IPS DF 6.9 (cell line): ENCODE measurements at regions not wholly inside any gene's neighbourhood (a gene's known extent, or its start where the extent isn't known, plus 50 kb on each side); places are given as distances from the start of the nearest gene placed in this dataset.

Experiments
- DNase-seq: peaks from one replicate; pipeline ENCODE4 v3.0.0-alpha.2; 2013; ENCODE audit warnings: low read depth, low spot score
- H3K27ac ChIP-seq: one replicate; pipeline ENCODE4 v1.5.1; 2013; ENCODE audit warnings: low read length, control low read depth
- H3K27me3 ChIP-seq: 2 replicates; pipeline ENCODE4 v1.6.1; 2013; ENCODE audit warnings: mild to moderate bottlenecking, low read length; ENCODE audit not compliant: control insufficient read depth, insufficient read depth
- H3K36me3 ChIP-seq: 2 replicates; pipeline ENCODE4 v1.6.1; 2013; ENCODE audit warnings: low read length; ENCODE audit not compliant: control insufficient read depth, insufficient read depth
- H3K4me1 ChIP-seq: 2 replicates; pipeline ENCODE4 v1.6.1; 2013; ENCODE audit warnings: low read length; ENCODE audit not compliant: control insufficient read depth, insufficient read depth
- H3K4me3 ChIP-seq: 2 replicates; pipeline ENCODE4 v1.5.1; 2013; ENCODE audit warnings: mild to moderate bottlenecking, low read length
- H3K9me3 ChIP-seq: 2 replicates; pipeline ENCODE4 v1.6.1; 2013; ENCODE audit warnings: low read length, inconsistent platforms; ENCODE audit not compliant: control insufficient read depth, insufficient read depth
- WGBS: extraction: QIAGEN DNeasy Blood & Tissue Kit; methylation state at CpG from one replicate; pipeline ENCODE4 v1.1.7; 2013; ENCODE audit warnings: mixed read lengths, missing lambda C conversion rate; ENCODE audit not compliant: insufficient read length, insufficient coverage; 5-methylcytosine and 5-hydroxymethylcytosine counted together

DNA sequence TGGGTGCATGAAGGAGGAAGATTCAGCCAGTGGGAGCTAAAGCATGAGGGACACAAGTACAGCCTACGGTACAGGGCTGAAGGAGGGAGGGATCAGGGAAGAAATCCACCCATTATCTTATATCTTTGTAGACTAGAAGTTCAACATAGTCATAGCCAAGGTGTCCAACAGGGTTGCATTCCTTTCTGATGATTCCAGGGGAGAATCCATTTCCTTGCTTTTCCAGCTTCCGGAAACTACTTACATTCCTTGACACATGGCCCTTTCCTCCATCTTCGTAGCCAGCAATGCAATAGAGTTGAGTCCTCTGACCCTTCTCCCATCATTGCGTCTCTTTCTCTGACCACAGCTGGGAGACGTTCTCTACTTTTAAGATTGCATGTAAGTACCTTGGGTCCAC lies 471.0 kb upstream of the SEMA6D start:
- no peaks in the 10 kb centered on the region for H3K9me3 ChIP-seq
- no peak overlapping the region for H3K4me3 ChIP-seq
- no peaks in the 10 kb centered on the region for H3K36me3 ChIP-seq
- DNase-seq = no peak
- H3K4me1 ChIP-seq = peaks cover 2% of the 10 kb centered on the region; the same call in 1 of the 2 replicates
- H3K27me3 ChIP-seq = no peaks in the 10 kb centered on the region
- H3K27ac ChIP-seq = no peak overlapping the region
- WGBS = no CpG with 5 or more reads among the region's 5 CpGs

DNA sequence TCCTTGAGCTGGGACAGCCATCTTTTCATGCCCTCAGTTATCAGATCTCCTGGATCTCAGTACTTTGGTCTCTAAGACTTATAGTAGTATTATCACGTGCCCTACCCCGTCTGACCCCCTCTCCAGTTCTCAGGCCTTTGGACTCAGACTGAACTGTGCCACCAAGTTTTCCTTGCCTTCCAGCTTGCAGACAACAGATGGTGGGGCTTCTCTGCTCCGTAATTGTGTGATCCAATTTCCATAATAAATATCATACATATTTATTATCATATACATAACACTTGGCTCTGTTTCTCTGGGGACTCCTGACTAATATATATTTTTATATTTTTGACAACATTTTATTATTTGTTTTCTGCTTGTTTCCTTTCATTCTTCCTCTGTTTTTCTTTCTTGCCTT lies 458.8 kb upstream of the SEMA6D start:
- Histone ChIP-seq H3K27ac (no peak overlapping the region), H3K36me3 (no peaks in the 10 kb centered on the region), H3K27me3 (no peaks in the 10 kb centered on the region), H3K4me3 (no peak overlapping the region), H3K9me3 (no peaks in the 10 kb centered on the region), H3K4me1 (no peaks in the 10 kb centered on the region)
- DNase-seq = no peak
- no CpG with 5 or more reads among the region's 3 CpGs for WGBS

DNA sequence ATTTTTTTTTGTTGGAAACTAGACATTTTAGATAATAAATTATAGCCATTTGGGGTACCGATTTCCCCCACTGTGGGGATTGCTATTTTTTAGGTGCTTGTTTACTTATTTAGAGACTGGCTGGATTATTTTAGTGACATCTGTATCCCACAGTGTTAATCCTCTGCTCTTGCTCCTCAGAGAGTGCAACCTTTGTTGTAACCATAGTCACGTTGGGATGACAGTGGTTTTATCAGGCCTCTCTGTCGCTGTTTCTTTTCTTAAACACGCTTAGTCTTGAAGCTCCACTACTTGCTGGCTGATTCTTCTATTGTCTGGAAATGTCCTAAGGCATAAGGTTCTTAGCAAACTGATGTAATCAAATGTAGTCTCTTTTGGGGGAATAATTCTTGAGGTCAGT lies 451.6 kb upstream of the SEMA6D start:
- H3K27me3 ChIP-seq = no peaks in the 10 kb centered on the region
- H3K4me3 ChIP-seq = no peak overlapping the region
- no peaks in the 10 kb centered on the region for H3K4me1 ChIP-seq
- H3K9me3 ChIP-seq = no peaks in the 10 kb centered on the region
- no peaks in the 10 kb centered on the region for H3K36me3 ChIP-seq
- no peak for DNase-seq
- H3K27ac ChIP-seq = no peak overlapping the region
- no CpG with 5 or more reads among the region's 4 CpGs for WGBS

DNA sequence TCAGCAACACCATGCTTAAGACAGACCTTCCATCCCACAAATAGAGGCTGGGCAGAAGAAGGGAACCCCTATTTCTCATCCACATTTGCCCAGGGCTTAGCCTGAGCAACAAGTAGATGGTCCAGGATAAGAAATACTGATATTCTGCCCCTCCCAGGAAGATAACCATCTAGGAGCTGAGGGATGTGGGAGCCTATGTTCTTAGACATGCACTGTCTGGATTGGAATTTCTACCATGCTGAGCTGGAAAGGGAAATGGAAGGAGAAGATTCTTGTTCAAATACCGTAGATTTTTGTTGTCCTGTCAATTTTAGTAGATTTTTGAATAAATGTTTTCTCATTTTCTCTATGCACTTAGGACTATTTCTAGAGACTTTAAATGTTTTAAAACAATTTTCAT lies 450.7 kb upstream of the SEMA6D start:
- no peaks in the 10 kb centered on the region for H3K4me1 ChIP-seq
- DNase-seq = no peak
- no peaks in the 10 kb centered on the region for H3K27me3 ChIP-seq
- no peak overlapping the region for H3K27ac ChIP-seq
- no CpG with 5 or more reads among the region's 1 CpG for WGBS
- H3K36me3 ChIP-seq = no peaks in the 10 kb centered on the region
- no peaks in the 10 kb centered on the region for H3K9me3 ChIP-seq
- H3K4me3 ChIP-seq = no peak overlapping the region

DNA sequence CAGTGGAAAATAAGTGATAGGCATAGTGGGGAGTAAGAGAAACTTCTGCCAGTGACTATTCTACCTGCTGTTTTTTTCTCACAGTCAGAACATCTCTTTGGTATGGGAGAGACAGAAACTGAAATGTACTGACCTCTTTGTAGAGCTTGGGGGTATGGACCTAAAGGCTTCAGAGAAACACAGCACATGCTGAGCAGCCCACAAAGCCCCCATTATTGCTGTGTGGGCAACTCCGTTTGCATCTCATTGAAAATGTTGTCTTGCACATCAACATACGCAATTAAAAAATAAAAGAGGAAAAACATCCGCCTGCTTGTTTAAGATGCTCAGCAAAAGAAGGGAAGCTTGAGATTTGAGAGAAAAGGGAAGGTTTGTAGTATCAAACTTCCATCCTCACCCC lies 443.4 kb upstream of the SEMA6D start:
- no peak for DNase-seq
- Histone ChIP-seq H3K36me3 (no peaks in the 10 kb centered on the region), H3K27me3 (no peaks in the 10 kb centered on the region), H3K27ac (no peak overlapping the region), H3K4me3 (no peak overlapping the region), H3K4me1 (peaks cover 1% of the 10 kb centered on the region; the same call in 1 of the 2 replicates), H3K9me3 (no peaks in the 10 kb centered on the region)
- WGBS = no CpG with 5 or more reads among the region's 3 CpGs

DNA sequence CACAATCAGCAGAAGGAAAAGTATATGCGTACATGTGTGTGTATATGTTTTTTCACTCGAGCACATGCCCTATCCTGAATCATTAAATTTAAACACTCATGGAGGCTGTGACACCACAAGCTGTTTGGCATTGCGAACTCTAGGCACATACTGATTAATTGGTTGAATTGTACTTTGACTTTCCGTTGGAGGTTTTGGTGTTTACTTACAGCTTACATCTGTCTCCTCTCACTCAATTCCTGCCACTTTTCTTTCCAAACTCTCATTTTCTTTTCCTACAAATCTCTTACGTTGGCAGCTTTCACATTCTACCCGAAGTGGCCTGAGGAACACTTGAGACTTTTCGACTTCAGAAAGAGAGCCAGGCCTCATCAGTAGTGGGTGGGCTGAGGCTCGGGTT lies 434.1 kb upstream of the SEMA6D start:
- H3K27me3 ChIP-seq = no peaks in the 10 kb centered on the region
- no peaks in the 10 kb centered on the region for H3K9me3 ChIP-seq
- no peaks in the 10 kb centered on the region for H3K4me1 ChIP-seq
- no peak overlapping the region for H3K27ac ChIP-seq
- H3K4me3 ChIP-seq = no peak overlapping the region
- no peak for DNase-seq
- WGBS = 100% methylated on average over 1 of the region's 8 CpGs
- H3K36me3 ChIP-seq = no peaks in the 10 kb centered on the region

DNA sequence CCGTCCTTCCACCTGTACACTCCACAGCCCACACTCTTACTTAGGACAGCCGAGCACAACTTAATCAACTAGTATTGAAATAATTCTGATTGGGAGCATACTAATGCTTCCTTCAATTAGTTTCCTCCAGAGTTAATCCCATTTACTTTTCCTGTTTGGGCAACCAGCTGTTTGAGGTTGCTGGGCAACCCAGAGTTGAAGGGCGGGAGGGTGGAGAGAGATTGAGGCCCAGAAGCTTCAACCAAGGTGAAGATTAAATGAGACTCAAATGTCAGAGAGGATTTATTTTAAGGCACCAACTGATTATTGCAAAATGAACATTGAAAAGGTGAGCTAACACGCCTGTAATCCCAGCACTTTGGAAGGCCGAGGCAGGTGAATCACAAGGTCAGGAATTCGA lies 428.5 kb upstream of the SEMA6D start:
- no peaks in the 10 kb centered on the region for H3K27me3 ChIP-seq
- no peak overlapping the region for H3K4me3 ChIP-seq
- 0 out of 2 replicates have a peak, but pooled peaks cover 1% of the 10 kb centered on the region for H3K4me1 ChIP-seq
- no peaks in the 10 kb centered on the region for H3K9me3 ChIP-seq
- DNase-seq = no peak
- WGBS = no CpG with 5 or more reads among the region's 6 CpGs
- H3K27ac ChIP-seq = no peak overlapping the region
- H3K36me3 ChIP-seq = no peaks in the 10 kb centered on the region

DNA sequence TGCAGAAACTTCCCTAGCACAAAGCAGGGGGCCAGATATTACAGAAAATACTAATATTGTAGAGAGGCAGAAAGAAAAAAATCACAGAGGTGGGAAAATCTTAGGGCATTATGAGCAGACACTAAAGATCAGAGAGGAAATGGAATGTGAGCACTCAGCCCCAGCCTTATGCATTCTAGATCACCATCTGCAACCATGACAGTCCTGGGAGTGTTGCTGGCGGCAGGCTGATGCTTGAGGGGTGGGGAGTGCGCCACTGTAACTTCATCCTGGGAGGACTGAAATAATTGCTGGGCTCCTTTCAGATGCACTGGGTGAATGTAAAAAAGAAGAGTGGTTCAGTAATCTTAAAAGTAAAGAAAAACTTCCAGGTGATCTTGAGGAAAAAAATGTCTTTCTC lies 427.6 kb upstream of the SEMA6D start:
- no peak overlapping the region for H3K27ac ChIP-seq
- no peaks in the 10 kb centered on the region for H3K9me3 ChIP-seq
- DNase-seq = no peak
- no peaks in the 10 kb centered on the region for H3K36me3 ChIP-seq
- 0 out of 2 replicates have a peak, but pooled peaks cover 1% of the 10 kb centered on the region for H3K4me1 ChIP-seq
- WGBS = no CpG with 5 or more reads among the region's 2 CpGs
- no peaks in the 10 kb centered on the region for H3K27me3 ChIP-seq
- no peak overlapping the region for H3K4me3 ChIP-seq

DNA sequence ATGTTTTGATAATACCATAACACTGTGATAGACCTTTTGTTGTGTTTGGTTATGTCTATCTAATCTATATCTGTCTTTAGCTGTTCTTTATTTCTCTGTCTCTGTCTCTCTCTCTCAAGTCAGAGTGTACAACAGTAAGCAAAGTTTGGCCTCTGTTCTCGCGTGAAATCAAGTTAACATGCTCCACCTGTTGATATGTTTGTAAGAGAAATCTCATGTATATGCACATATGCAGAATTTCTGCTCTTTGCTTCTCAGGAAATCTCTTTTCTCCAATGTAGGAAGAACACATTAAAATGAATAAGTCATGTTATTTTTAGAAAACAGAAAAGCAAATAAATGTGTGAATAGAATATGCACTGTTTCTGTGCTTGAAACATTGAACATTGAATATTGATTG lies 425.5 kb upstream of the SEMA6D start:
- Histone ChIP-seq H3K4me1 (0 out of 2 replicates have a peak, but pooled peaks cover 1% of the 10 kb centered on the region), H3K27ac (no peak overlapping the region), H3K27me3 (no peaks in the 10 kb centered on the region), H3K4me3 (no peak overlapping the region), H3K9me3 (no peaks in the 10 kb centered on the region), H3K36me3 (no peaks in the 10 kb centered on the region)
- DNase-seq = no peak
- WGBS = no CpG with 5 or more reads among the region's 2 CpGs

DNA sequence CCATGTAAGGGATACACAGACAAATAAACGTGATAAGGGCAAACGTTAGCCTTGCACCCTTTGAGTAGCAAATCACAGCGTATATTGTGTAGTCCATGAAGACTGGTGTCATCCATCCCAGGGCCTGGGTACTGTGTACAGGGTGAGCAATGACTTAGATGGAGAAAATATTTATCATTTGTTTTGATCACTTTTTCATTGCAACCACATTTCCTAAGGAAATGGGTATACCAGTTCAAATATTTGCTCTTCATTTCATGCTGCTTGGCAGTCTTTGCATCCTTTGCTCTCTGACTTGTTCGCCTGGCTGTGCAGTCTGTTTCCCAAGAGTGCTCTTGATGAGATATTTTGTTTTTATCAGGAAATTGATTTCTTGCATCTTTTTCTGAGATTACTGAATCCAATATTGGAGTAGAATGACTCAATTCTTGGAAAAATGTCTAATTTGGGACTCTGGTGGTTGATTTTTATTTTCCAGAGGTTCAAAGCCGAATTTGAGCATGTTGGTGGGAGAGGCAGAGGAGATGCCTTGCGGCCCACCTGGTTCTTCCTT lies 424.6 kb upstream of the SEMA6D start:
- no peak overlapping the region for H3K27ac ChIP-seq
- H3K4me3 ChIP-seq = no peak overlapping the region
- no peaks in the 10 kb centered on the region for H3K9me3 ChIP-seq
- H3K27me3 ChIP-seq = no peaks in the 10 kb centered on the region
- no peaks in the 10 kb centered on the region for H3K36me3 ChIP-seq
- 0 out of 2 replicates have a peak, but pooled peaks cover 1% of the 10 kb centered on the region for H3K4me1 ChIP-seq
- no CpG with 5 or more reads among the region's 6 CpGs for WGBS
- DNase-seq = no peak

DNA sequence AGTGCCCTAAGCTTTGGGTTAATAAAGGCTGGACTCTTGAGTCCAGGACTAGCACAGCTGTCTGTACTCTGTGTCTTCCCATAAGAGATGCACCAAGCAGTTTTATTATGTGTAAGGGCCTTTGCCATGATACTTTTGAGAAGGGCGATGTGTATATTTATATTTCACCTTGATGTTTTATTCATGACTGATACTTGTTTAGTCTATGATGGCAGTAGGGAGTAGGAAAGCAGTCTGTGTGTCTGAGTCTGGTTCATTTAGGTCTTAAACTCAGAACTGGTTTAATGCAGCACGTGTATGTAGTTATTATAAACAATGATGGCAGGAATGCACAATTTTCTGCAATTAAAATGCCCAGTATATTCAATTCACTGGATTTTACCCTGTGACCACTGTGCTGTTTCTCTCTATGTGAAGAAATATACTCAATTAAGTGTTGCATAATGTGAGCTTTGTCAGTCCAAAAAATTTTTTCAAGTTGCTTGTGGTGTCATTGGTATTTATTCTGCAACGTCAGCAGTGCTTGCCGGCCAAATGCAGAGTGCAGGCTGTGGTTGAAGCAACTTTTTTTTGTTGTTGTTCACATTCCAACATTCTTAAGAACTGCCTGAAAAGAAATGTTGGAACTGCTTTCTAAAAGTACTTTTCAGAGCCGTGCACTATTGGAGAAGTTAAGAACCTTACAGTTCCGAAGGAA lies 423.7 kb upstream of the SEMA6D start:
- H3K36me3 ChIP-seq = no peaks in the 10 kb centered on the region
- no peaks in the 10 kb centered on the region for H3K27me3 ChIP-seq
- 0 out of 2 replicates have a peak, but pooled peaks cover 1% of the 10 kb centered on the region for H3K4me1 ChIP-seq
- no peak overlapping the region for H3K4me3 ChIP-seq
- whole genome bisulfite sequencing = no CpG with 5 or more reads among the region's 6 CpGs
- H3K27ac ChIP-seq = no peak overlapping the region
- no peak for DNase-seq
- H3K9me3 ChIP-seq = no peaks in the 10 kb centered on the region
